ENCODE measurements at regions not wholly inside any gene's neighbourhood (a gene's known extent, or its start where the extent isn't known, plus 50 kb on each side); places are given as distances from the start of the nearest gene placed in this dataset.

GRCh38 chr18:6623278-6623677, 106.2 kb upstream of the ARHGAP28 start:
- no peaks in the 10 kb centered on the region for H3K36me3 ChIP-seq (ENCODE audit: control insufficient read depth, insufficient read depth, low read length)
- no peak for DNase-seq
- H3K4me1 ChIP-seq (ENCODE audit: control insufficient read depth, insufficient read depth, low read length), result peaks cover 3% of the 10 kb centered on the region
- H3K27me3 ChIP-seq (ENCODE audit: control insufficient read depth, insufficient read depth, low read length), result no peaks in the 10 kb centered on the region
- no CpG with 5 or more reads among the region's 2 CpGs for WGBS (ENCODE audit: insufficient coverage)
- H3K27ac ChIP-seq (ENCODE audit: low read length), result no peak overlapping the region
- no peaks in the 10 kb centered on the region for H3K9me3 ChIP-seq (replicated peaks; ENCODE audit: control insufficient read depth, low read depth, low read length)
- H3K4me3 ChIP-seq (ENCODE audit: low read length), result no peak overlapping the region

- Histone ChIP-seq H3K27me3 (ENCODE audit: control insufficient read depth, insufficient read depth, low read length) (no peaks in the 10 kb centered on the region), H3K4me1 (ENCODE audit: control insufficient read depth, insufficient read depth, low read length) (peaks cover 3% of the 10 kb centered on the region), H3K4me3 (ENCODE audit: low read length) (no peak overlapping the region), H3K36me3 (ENCODE audit: control insufficient read depth, insufficient read depth, low read length) (no peaks in the 10 kb centered on the region), H3K9me3 (replicated peaks; ENCODE audit: control insufficient read depth, low read depth, low read length) (no peaks in the 10 kb centered on the region), H3K27ac (ENCODE audit: low read length) (peak overlapping the region; percentile 66)
- DNase-seq, result peak; percentile 74
- 72% methylated on average over 2 of the region's 5 CpGs for WGBS (ENCODE audit: insufficient coverage)
Observed at GRCh38 chr18:6624271-6624660, 105.2 kb upstream of the ARHGAP28 start.

- Histone ChIP-seq H3K4me3 (ENCODE audit: low read length) (no peak overlapping the region), H3K9me3 (replicated peaks; ENCODE audit: control insufficient read depth, low read depth, low read length) (no peaks in the 10 kb centered on the region), H3K36me3 (ENCODE audit: control insufficient read depth, insufficient read depth, low read length) (no peaks in the 10 kb centered on the region), H3K27ac (ENCODE audit: low read length) (peak overlapping the region; percentile 66), H3K27me3 (ENCODE audit: control insufficient read depth, insufficient read depth, low read length) (no peaks in the 10 kb centered on the region), H3K4me1 (ENCODE audit: control insufficient read depth, insufficient read depth, low read length) (peaks cover 3% of the 10 kb centered on the region)
- peak; percentile 90 for DNase-seq
- WGBS (ENCODE audit: insufficient coverage), result no CpG with 5 or more reads among the region's 5 CpGs
Observed at GRCh38 chr18:6624661-6625311, 104.7 kb upstream of the ARHGAP28 start.

GRCh38 chr18:6625481-6625880, 104.0 kb upstream of the ARHGAP28 start:
- Histone ChIP-seq H3K27me3 (ENCODE audit: control insufficient read depth, insufficient read depth, low read length) (no peaks in the 10 kb centered on the region), H3K9me3 (replicated peaks; ENCODE audit: control insufficient read depth, low read depth, low read length) (no peaks in the 10 kb centered on the region), H3K27ac (ENCODE audit: low read length) (peak overlapping the region; percentile 32), H3K36me3 (ENCODE audit: control insufficient read depth, insufficient read depth, low read length) (no peaks in the 10 kb centered on the region), H3K4me1 (ENCODE audit: control insufficient read depth, insufficient read depth, low read length) (peaks cover 3% of the 10 kb centered on the region), H3K4me3 (ENCODE audit: low read length) (no peak overlapping the region)
- WGBS (ENCODE audit: insufficient coverage), result no CpG with 5 or more reads among the region's 3 CpGs
- DNase-seq, result peak; percentile 75

- no CpG with 5 or more reads among the region's 5 CpGs for WGBS (ENCODE audit: insufficient coverage)
- DNase-seq, result no peak
- Histone ChIP-seq H3K27ac (ENCODE audit: low read length) (no peak overlapping the region), H3K4me1 (ENCODE audit: control insufficient read depth, insufficient read depth, low read length) (peaks cover 3% of the 10 kb centered on the region), H3K9me3 (replicated peaks; ENCODE audit: control insufficient read depth, low read depth, low read length) (no peaks in the 10 kb centered on the region), H3K36me3 (ENCODE audit: control insufficient read depth, insufficient read depth, low read length) (no peaks in the 10 kb centered on the region), H3K27me3 (ENCODE audit: control insufficient read depth, insufficient read depth, low read length) (no peaks in the 10 kb centered on the region), H3K4me3 (ENCODE audit: low read length) (no peak overlapping the region)
Observed at GRCh38 chr18:6626457-6626856, 103.1 kb upstream of the ARHGAP28 start.

GRCh38 chr18:6627645-6628044, 101.9 kb upstream of the ARHGAP28 start:
- Histone ChIP-seq H3K4me3 (ENCODE audit: low read length) (no peak overlapping the region), H3K27ac (ENCODE audit: low read length) (no peak overlapping the region), H3K27me3 (ENCODE audit: control insufficient read depth, insufficient read depth, low read length) (no peaks in the 10 kb centered on the region), H3K4me1 (ENCODE audit: control insufficient read depth, insufficient read depth, low read length) (peaks cover 3% of the 10 kb centered on the region), H3K9me3 (replicated peaks; ENCODE audit: control insufficient read depth, low read depth, low read length) (peaks cover 3% of the 10 kb centered on the region), H3K36me3 (ENCODE audit: control insufficient read depth, insufficient read depth, low read length) (no peaks in the 10 kb centered on the region)
- no peak for DNase-seq
- 100% methylated on average over 2 of the region's 4 CpGs for WGBS (ENCODE audit: insufficient coverage)

GRCh38 chr18:6628187-6628586, 101.3 kb upstream of the ARHGAP28 start:
- 71% methylated on average over 1 of the region's 2 CpGs for WGBS (ENCODE audit: insufficient coverage)
- peaks cover 3% of the 10 kb centered on the region for H3K9me3 ChIP-seq (replicated peaks; ENCODE audit: control insufficient read depth, low read depth, low read length)
- peaks cover 3% of the 10 kb centered on the region for H3K4me1 ChIP-seq (ENCODE audit: control insufficient read depth, insufficient read depth, low read length)
- no peak for DNase-seq
- H3K36me3 ChIP-seq (ENCODE audit: control insufficient read depth, insufficient read depth, low read length), result no peaks in the 10 kb centered on the region
- no peak overlapping the region for H3K4me3 ChIP-seq (ENCODE audit: low read length)
- no peak overlapping the region for H3K27ac ChIP-seq (ENCODE audit: low read length)
- H3K27me3 ChIP-seq (ENCODE audit: control insufficient read depth, insufficient read depth, low read length), result no peaks in the 10 kb centered on the region

GRCh38 chr18:6629635-6630140, 99.8 kb upstream of the ARHGAP28 start:
- no peaks in the 10 kb centered on the region for H3K36me3 ChIP-seq (ENCODE audit: control insufficient read depth, insufficient read depth, low read length)
- no peaks in the 10 kb centered on the region for H3K4me1 ChIP-seq (ENCODE audit: control insufficient read depth, insufficient read depth, low read length)
- H3K27me3 ChIP-seq (ENCODE audit: control insufficient read depth, insufficient read depth, low read length), result no peaks in the 10 kb centered on the region
- WGBS (ENCODE audit: insufficient coverage), result no CpG with 5 or more reads among the region's 5 CpGs
- H3K9me3 ChIP-seq (replicated peaks; ENCODE audit: control insufficient read depth, low read depth, low read length), result peaks cover 3% of the 10 kb centered on the region
- no peak for DNase-seq
- H3K4me3 ChIP-seq (ENCODE audit: low read length), result no peak overlapping the region
- no peak overlapping the region for H3K27ac ChIP-seq (ENCODE audit: low read length)

- Histone ChIP-seq H3K36me3 (ENCODE audit: control insufficient read depth, insufficient read depth, low read length) (no peaks in the 10 kb centered on the region), H3K4me3 (ENCODE audit: low read length) (no peak overlapping the region), H3K9me3 (replicated peaks; ENCODE audit: control insufficient read depth, low read depth, low read length) (peaks cover 3% of the 10 kb centered on the region), H3K4me1 (ENCODE audit: control insufficient read depth, insufficient read depth, low read length) (no peaks in the 10 kb centered on the region), H3K27ac (ENCODE audit: low read length) (no peak overlapping the region), H3K27me3 (ENCODE audit: control insufficient read depth, insufficient read depth, low read length) (no peaks in the 10 kb centered on the region)
- WGBS (ENCODE audit: insufficient coverage), result 100% methylated on average over 1 of the region's 3 CpGs
- no peak for DNase-seq
Observed at GRCh38 chr18:6633310-6633709, 96.2 kb upstream of the ARHGAP28 start.

- no CpG with 5 or more reads among the region's 1 CpG for WGBS (ENCODE audit: insufficient coverage)
- H3K27ac ChIP-seq (ENCODE audit: low read length), result no peak overlapping the region
- H3K4me1 ChIP-seq (ENCODE audit: control insufficient read depth, insufficient read depth, low read length), result peaks cover 3% of the 10 kb centered on the region
- DNase-seq, result no peak
- peaks cover 3% of the 10 kb centered on the region for H3K9me3 ChIP-seq (replicated peaks; ENCODE audit: control insufficient read depth, low read depth, low read length)
- no peak overlapping the region for H3K4me3 ChIP-seq (ENCODE audit: low read length)
- no peaks in the 10 kb centered on the region for H3K36me3 ChIP-seq (ENCODE audit: control insufficient read depth, insufficient read depth, low read length)
- no peaks in the 10 kb centered on the region for H3K27me3 ChIP-seq (ENCODE audit: control insufficient read depth, insufficient read depth, low read length)
Observed at GRCh38 chr18:6636091-6636490, 93.4 kb upstream of the ARHGAP28 start.

- no peaks in the 10 kb centered on the region for H3K9me3 ChIP-seq (replicated peaks; ENCODE audit: control insufficient read depth, low read depth, low read length)
- H3K36me3 ChIP-seq (ENCODE audit: control insufficient read depth, insufficient read depth, low read length), result no peaks in the 10 kb centered on the region
- WGBS (ENCODE audit: insufficient coverage), result no CpG with 5 or more reads among the region's 5 CpGs
- no peak for DNase-seq
- no peak overlapping the region for H3K4me3 ChIP-seq (ENCODE audit: low read length)
- peaks cover 3% of the 10 kb centered on the region for H3K4me1 ChIP-seq (ENCODE audit: control insufficient read depth, insufficient read depth, low read length)
- H3K27me3 ChIP-seq (ENCODE audit: control insufficient read depth, insufficient read depth, low read length), result no peaks in the 10 kb centered on the region
- H3K27ac ChIP-seq (ENCODE audit: low read length), result no peak overlapping the region
Observed at GRCh38 chr18:6638447-6638846, 91.1 kb upstream of the ARHGAP28 start.
